ENCODE measurements at regions not wholly inside any gene's neighbourhood (a gene's known extent, or its start where the extent isn't known, plus 50 kb on each side); places are given as distances from the start of the nearest gene placed in this dataset.
"Not testable (repeated sequence)": the region's sequence is repeated elsewhere in the genome, so short reads cannot be mapped to it uniquely, and the experiment has no call there.

DNA sequence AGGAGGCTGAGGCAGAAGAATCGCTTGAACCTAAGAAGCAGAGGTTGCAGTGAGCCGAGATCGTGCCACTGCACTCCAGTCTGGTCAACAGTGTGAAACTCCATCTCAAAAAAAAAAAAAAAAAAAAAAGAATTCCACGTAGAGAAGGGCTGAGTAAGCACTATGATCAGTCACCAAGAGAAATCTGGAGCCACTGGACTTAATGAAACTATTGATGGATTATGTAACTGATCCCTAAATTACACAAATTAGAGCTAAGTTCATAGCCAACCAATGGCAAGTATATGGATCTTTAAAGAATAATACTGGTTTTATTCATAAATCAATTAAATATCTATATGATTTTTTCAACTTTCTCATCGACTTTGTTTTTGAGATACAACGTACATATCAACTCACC lies 72.2 kb upstream of the ABLIM1 start:
- DNase-seq (ENCODE audit: low spot score), result no peak

- no peak for DNase-seq (ENCODE audit: low spot score)
Measured at GRCh38 chr10:114732931-114733330, 74.9 kb upstream of the ABLIM1 start.

DNA sequence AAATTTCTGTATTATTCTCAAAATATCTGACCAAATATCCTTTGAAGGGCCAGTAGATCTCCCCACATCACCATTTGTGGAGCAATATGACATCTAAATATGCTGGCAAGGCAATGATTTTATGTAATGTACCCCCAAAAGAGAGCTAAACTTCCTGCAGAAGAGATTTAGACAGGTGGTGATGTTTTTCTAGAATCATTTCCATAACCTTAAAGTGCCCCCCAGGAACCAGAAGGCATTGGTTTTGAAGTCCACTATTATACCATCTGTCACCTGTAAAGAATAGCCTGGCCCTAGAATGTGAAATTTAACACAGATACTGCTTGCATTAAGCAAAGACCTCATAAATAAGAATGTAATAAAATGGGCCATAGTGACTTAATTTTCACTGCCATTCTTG lies 77.9 kb upstream of the ABLIM1 start:
- DNase-seq (ENCODE audit: low spot score), result no peak

DNA sequence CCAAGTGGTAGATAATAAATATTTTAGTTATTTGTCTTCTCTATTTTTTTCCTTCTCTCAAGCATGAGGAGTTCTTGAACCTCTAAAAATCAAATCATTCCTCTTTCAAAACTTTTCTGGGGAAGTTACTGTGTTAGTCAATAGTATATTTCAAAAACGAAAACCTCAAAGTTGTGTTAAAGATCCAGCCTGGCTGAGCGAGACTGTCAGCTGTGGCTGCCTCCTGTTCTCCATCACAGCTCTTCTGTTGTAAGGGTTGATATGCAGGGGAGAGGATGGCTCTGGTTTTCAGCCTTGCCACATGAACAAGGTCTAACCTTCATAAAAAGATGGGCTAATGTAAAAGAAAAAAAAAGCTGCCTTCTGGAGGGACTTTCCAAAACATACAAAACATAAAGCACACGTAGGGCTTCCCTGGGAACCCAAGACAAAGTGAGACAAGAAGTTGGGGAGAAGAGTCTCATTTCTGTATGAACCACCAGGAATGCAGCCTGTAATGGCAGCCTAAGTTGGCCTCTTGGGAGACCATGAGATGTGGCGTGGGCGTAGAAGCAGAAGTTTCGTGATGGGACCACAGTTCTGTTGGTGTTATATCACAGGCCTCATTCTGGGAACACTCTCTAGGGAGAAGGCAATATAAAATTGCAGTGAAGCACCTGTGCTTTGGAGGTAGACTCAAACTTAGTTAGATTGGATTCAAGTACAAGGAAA lies 77.9 kb upstream of the FHIP2A start:
- DNase-seq (ENCODE audit: low spot score), result no peak

- DNase-seq (ENCODE audit: low spot score), result no peak
Measured at GRCh38 chr10:114746531-114746930, 75.0 kb upstream of the FHIP2A start.

- DNase-seq (ENCODE audit: low spot score), result no peak
Measured at GRCh38 chr10:114748241-114748640, 73.3 kb upstream of the FHIP2A start.

- no peak for DNase-seq (ENCODE audit: low spot score)
Measured at GRCh38 chr10:114749014-114749413, 72.6 kb upstream of the FHIP2A start.

DNA sequence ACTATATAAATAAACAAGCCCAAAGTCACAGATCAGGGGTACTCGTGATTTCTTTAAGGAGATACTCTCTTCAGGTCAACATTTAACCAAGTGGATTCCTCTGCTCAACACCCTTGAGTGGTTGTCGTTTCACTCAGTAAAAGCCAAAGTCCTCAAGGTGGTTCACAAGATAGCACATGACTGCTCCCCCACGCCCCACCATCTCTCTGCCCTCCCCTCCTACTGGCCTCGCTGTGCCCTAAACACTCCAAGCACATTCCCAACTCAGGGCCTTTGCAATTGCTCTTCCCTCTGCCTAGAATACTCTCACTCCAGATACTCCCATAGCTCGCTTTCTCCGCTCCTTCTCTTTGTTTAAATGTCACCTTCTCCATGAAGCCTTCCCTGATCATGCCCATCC lies 72.1 kb upstream of the FHIP2A start:
- no peak for DNase-seq (ENCODE audit: low spot score)

DNA sequence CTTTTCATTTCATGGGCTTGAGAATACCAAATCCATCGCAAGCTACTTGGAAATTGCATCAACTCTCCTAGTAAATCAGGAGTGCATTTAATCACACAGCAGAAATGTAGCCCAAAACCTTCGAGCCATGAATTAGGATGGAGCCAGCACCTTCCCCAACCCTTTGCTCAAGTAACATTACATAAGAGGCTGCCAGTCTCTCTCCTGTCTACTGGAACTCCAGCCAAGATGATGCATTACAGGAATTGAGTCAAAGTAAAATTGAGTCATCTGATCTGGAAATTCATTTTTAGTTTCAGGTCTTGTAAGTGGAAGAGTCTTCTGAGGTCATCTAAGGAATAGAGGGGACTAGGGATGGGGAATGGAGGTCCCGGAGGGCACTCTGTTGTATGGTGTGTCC lies 69.7 kb upstream of the FHIP2A start:
- no peak for DNase-seq (ENCODE audit: low spot score)

DNA sequence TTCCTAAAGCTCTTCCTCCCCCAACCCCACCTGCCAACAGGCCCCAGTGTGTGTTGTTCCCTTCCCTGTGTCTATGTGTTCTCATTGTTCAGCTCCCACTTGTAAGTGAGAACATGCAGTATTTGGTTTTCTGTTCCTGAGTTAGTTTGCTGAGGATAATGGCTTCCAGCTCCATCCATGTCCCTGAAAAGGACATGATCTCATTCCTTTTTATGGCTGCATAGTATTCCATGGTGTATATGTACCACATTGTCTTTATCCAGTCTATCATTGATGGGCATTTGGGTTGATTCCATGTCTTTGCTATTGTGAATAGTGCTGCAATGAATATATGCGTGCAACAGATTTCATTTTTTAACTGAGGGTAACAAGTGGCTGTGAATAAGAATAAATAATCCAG lies 69.0 kb upstream of the FHIP2A start:
- not testable (repeated sequence) for DNase-seq (ENCODE audit: low spot score)

DNA sequence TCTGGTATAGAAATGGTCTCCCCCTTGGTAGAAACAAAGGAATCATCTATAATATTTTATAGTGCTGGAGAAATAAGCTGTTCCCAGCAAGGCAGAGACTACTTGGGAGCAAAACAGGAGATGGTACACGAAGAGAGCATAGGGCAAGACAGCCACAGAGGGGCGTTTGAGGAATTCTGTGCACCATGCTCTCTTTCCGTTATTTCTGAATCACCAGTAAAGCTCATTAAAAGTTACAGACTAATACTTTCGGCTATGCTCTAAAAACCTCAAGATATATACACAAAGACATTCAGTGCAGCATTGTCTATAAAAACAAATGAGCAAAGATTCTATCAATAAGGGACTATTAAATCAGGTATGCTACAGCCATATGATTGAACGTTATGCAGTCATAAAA lies 68.5 kb upstream of the FHIP2A start:
- DNase-seq (ENCODE audit: low spot score), result no peak

DNA sequence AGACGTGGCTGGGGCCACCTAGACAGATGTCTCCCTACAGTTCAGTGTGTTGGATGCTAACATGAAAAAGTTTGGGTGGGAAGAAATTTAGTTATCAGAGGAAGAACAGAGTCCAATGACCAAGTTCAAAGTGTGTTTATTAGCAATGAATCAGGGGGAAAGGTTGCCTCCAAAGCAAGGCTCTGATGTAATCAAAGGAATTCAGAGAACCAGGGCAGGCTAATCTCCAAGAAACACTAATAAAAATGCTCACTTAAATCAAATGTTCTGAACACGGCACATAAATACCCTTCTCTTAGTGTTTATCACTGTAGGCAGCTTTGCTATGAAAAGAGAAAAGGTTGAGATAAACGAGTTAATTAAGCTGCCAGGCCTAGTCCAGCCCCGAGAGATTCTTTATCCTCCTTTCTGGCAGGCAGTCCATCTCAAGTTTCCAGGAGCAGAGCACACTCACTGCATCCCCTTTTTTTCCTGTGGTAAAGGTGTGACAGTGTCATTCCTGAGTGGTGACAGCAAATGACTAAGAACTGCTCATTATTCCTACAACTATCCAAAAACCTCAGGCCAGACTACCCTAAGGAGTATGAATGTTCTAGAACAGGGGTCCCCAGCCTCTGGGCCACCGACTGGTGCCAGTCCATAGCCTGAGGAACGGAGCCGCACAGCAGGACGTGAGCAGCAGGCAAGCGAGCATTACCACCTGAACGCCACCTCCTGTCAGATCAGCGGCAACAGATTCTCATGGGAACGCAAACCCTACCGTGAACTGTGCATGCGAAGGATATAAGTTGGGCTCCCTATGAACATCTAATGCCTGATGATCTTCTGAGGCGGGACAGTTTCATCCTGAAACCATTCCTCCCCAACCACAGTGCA lies 66.9 kb upstream of the FHIP2A start:
- DNase-seq (ENCODE audit: low spot score), result peak; percentile 31

DNA sequence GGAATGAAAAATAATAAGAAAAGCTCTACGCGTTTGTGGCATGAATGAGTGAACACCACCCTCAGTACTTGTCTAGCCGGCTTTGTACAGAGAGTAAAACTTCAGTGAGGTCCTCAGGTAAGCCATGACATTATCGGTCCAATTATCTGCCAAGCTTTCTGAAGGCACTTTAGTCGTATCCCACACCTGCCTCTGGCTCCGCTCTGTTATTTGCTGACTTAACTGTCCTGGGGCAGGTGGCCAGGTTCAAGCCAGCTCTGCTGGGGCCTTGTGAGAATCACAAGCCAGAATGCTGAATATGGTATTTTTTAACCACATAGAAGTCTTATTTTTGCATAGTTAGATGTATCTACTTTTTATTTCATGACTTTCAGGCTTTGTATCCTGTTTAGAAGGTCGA lies 66.0 kb upstream of the FHIP2A start:
- DNase-seq (ENCODE audit: low spot score), result no peak

DNA sequence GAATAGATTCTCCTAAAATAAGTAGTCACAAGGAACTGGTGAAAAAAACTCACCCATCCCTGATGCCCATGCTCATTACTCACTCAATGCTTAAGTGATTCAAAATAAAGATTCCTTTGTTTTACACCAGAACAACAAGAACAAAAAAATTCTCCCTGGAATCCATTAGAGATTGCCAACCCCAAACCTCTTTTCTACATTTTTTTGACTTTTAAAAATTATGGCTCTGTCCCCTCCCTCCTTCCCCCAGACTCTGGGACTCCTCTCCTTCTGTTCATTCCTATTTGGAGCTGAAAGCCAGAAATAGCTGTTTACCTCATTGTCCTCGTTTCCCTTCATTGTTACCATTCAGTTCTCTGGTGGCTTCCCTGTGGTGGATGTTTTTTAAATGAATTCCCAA lies 63.2 kb upstream of the FHIP2A start:
- no peak for DNase-seq (ENCODE audit: low spot score)

- DNase-seq (ENCODE audit: low spot score), result no peak
Measured at GRCh38 chr10:114761205-114762193, 60.1 kb upstream of the FHIP2A start.

GRCh38 chr10:114762811-114763210 lies 58.8 kb upstream of the FHIP2A start:
- DNase-seq (ENCODE audit: low spot score), result no peak

GRCh38 chr10:114764656-114765055 lies 56.9 kb upstream of the FHIP2A start:
- DNase-seq (ENCODE audit: low spot score), result no peak

- DNase-seq (ENCODE audit: low spot score), result no peak
Measured at GRCh38 chr10:114766470-114766869, 55.1 kb upstream of the FHIP2A start.

DNA sequence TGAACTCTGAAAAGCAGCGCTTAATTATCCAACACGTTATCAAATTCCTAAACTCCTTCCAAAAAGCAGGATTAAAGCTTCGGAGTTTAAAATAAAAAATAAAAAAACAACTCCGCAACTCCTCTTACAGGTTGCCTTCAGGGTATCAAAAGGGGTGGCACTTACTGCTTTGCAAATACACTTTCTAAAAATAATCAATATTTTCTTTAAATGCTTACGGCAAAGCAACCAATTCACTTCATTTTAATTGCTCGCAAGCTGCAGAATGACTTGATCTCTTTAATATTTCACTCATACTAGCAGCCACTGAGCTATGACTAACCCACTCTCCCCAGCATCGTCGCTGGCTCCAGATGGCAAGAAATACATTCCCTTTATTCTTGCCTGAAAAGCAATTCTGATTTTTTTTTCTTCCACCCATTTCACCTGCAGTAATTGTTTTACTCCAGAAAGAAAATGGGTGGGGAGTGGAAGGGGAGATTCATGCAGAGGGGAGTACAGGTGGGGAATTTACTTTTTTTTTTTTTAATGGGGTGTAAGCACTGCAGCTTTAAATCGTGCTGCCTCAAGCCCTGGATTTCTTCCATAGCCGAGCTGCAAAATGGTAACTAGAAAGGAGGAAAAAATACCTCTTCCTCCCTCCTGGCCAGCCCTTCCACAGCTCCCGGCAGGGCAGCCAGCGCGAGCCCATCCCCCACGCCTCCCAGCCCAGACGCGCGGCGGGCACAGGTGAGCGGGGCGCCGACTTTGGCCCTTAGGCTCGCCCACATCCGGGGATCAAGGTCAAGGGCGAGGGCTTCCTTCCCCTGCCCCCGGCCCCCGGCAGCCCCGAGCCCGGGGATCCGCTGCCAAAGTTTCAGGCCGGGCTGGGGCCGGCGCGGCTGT lies 54.2 kb upstream of the FHIP2A start:
- peak; percentile 75 for DNase-seq (ENCODE audit: low spot score)

DNA sequence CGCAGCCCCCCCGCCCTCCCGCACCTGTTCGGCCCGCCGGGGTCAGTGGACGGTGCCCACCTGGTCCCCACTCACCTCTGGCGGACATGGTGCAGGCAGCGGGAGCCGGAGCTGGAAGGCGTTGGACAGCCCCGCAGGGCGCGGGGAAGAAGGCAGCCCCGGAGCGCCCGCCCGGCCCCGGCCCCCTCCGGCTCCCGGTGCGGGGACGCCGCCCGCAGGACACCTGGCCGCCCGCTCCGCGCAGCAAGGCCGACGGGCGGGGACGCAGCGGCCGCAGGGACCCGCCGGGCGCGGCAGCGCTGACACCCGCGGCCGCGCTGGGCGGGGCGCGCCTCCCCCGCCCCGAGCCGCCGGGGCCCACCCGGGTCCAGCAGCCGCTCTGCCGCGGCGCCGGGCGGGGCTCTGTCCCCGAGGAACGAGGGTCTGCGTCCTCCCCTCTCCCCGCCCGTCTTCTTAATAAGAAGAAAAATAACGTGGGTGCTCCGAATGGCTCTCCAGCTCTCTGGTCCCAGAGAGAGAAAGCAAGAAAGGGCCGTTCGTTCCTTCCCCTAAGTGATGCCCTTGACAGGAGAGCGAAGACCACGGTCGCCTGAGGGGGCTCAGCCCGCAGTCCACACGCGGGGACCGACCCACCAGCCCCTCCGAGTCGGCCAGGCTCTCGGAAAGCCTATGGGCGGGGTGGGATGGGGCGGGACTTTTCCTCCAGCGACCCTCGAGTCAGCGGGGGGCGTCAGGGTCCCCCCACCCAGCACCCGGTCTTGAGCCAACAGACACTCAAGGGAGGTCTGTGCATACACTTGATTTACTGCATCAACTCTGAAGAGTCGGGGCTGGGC lies 53.4 kb upstream of the FHIP2A start:
- DNase-seq (ENCODE audit: low spot score), result peak; percentile 52
